Spleen (tissue), 11 donors: ENCODE measurements at regions not wholly inside any gene's neighbourhood (a gene's known extent, or its start where the extent isn't known, plus 50 kb on each side); places are given as distances from the start of the nearest gene placed in this dataset.

Experiments
- DNase-seq: peaks from one replicate; pipeline ENCODE4 v3.0.0-alpha.2; 2020
- H3K27ac ChIP-seq, 8 donors: fragments of 200-600 bp; sonication (generic) in 7 of 8; 1 replicate in 4 of 8; 2 replicates in 4 of 8; pipeline versions ENCODE4 v1.5.0 to v1.8.0; 2016 to 2021; ENCODE audit warnings: inconsistent platforms in 4 of 8, mild to moderate bottlenecking in 4 of 8, moderate library complexity in 1 of 8
- H3K27me3 ChIP-seq, 7 donors: fragments of 200-600 bp; sonication (generic) in 6 of 7; replicated peaks in 1 of 7; 1 replicate in 4 of 7; 2 replicates in 3 of 7; pipeline versions ENCODE4 v1.5.0 to v1.8.0; 2016 to 2021; ENCODE audit warnings: inconsistent platforms in 3 of 7, mild to moderate bottlenecking in 1 of 7
- H3K36me3 ChIP-seq, 6 donors: fragments of 200-600 bp; sonication (generic) in 5 of 6; 1 replicate in 4 of 6; 2 replicates in 2 of 6; pipeline versions ENCODE4 v1.5.0 to v1.8.0; 2016 to 2021; ENCODE audit warnings: inconsistent platforms in 2 of 6
- H3K4me1 ChIP-seq, 6 donors: fragments of 200-600 bp; sonication (generic) in 5 of 6; 1 replicate in 3 of 6; 2 replicates in 3 of 6; pipeline versions ENCODE4 v1.5.0 to v1.8.0; 2016 to 2021; ENCODE audit warnings: inconsistent platforms in 3 of 6
- H3K4me3 ChIP-seq, 8 donors: fragments of 200-600 bp; sonication (generic) in 7 of 8; 1 replicate in 4 of 8; 2 replicates in 4 of 8; pipeline versions ENCODE4 v1.5.0 to v1.8.0; 2016 to 2021; ENCODE audit warnings: inconsistent platforms in 4 of 8, mild to moderate bottlenecking in 4 of 8, moderate library complexity in 2 of 8
- H3K9me3 ChIP-seq, 8 donors: fragments of 200-600 bp; sonication (generic) in 7 of 8; 1 replicate in 4 of 8; 2 replicates in 4 of 8; pipeline versions ENCODE4 v1.5.0 to v1.8.0; 2016 to 2021; ENCODE audit warnings: inconsistent platforms in 4 of 8
- POLR2A ChIP-seq, 3 donors: fragments of 450-650 bp; IDR thresholded peaks; one replicate each; pipeline ENCODE4 v1.5.1; 2017; ENCODE audit warnings: antibody characterized with exemption in 3 of 3, mild to moderate bottlenecking in 1 of 3
- POLR2AphosphoS5 ChIP-seq, 3 donors: sonication (generic); formaldehyde crosslinking; IDR thresholded peaks; one replicate each; pipeline ENCODE4 v1.5.1; 2017; ENCODE audit warnings: antibody characterized with exemption in 3 of 3
- WGBS, 5 donors: extraction: QIAGEN DNeasy Blood & Tissue Kit in 3 of 5; methylation state at CpG; one replicate each; pipeline versions ENCODE4 v1.1.5 to v1.1.7; 2013 to 2018; 5-methylcytosine and 5-hydroxymethylcytosine counted together
- intact Hi-C: fragments of 100-400 bp; cut with DNase I; formaldehyde crosslinking; loops from one replicate; pipeline ENCODE4 v1.15.0; 2023; ENCODE audit warnings: low total_unique reads
- TF ChIP-seq, protein P1 (sequence below), 11 experiments: fragments of 200-600 bp in 7 of 11; fragments of 450-650 bp in 4 of 11; sonication (generic) in 4 of 11; IDR thresholded peaks in 8 of 11; conservative IDR thresholded peaks in 3 of 11; 1 replicate in 7 of 11; 2 replicates in 4 of 11; pipeline versions ENCODE4 v1.4.0 to v1.8.0; 2016 to 2021; ENCODE audit warnings: antibody characterized with exemption in 11 of 11, inconsistent platforms in 4 of 11, mild to moderate bottlenecking in 1 of 11
- donor health status: healthy with polysubstance abuse.
- donor health status: DM: no; HTN: no; CAD: no; lungs with moderate emphysema.
- donor health status: DM: no; HTN: no; CAD: no.
- donor health status: Bipolar disorder and iron deficiency.
- donor health status: healthy.
- donor health status: DM: no; HTN: no; CAD: no.
- donor health status: DM: yes; HTN: yes; CAD: no.

DNA sequence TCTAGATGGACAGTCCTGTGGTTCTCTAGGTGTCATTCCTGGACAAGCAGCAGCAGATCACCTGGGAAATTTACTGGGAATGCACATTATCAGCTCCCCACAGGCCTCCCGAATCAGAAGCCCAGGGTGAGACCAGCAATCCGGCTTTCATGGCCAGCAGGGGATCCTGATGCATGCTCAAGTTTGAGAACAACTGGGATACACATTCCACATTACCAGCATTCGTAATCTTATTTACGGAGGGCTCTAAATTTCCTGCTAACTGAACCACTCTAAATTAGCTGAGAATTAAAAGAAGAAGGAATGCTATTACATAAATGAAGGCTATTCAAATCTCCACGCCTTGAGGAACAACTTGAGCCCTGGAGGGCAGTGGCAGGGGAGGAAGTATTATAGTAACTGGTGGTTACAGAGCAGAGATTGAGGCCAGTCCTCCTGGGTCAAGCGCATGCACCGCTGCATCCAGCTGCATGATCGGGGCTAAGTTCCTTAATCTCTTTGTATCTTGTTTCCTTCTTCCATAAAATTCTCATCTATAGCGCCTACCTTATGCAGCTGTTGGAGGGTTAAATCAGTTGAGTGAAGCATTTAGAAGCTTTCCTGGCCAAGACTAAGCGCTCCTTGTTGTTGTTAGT is 403.7 kb downstream of the CDH26 start:
- H3K27me3 ChIP-seq = no peaks in the 10 kb centered on the region
- intact Hi-C loops = no loop called here
- no peaks in the 10 kb centered on the region for H3K9me3 ChIP-seq
- H3K36me3 ChIP-seq = no peaks in the 10 kb centered on the region
- H3K4me3 ChIP-seq = no peak overlapping the region
- TF ChIP-seq, protein P1, sequence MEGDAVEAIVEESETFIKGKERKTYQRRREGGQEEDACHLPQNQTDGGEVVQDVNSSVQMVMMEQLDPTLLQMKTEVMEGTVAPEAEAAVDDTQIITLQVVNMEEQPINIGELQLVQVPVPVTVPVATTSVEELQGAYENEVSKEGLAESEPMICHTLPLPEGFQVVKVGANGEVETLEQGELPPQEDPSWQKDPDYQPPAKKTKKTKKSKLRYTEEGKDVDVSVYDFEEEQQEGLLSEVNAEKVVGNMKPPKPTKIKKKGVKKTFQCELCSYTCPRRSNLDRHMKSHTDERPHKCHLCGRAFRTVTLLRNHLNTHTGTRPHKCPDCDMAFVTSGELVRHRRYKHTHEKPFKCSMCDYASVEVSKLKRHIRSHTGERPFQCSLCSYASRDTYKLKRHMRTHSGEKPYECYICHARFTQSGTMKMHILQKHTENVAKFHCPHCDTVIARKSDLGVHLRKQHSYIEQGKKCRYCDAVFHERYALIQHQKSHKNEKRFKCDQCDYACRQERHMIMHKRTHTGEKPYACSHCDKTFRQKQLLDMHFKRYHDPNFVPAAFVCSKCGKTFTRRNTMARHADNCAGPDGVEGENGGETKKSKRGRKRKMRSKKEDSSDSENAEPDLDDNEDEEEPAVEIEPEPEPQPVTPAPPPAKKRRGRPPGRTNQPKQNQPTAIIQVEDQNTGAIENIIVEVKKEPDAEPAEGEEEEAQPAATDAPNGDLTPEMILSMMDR (IDR thresholded peaks at IDR 0.05 in 8 of 11, conservative IDR thresholded peaks at IDR 0.05 in 3 of 11) = no peak
- no peak for TF ChIP-seq POLR2AphosphoS5 (IDR thresholded peaks at IDR 0.05)
- no peak for TF ChIP-seq POLR2A (IDR thresholded peaks at IDR 0.05)
- H3K27ac ChIP-seq = no peak overlapping the region
- no peak for DNase-seq
- WGBS, 5 donors = 72 to 82% (median 79%) methylated on average over 10 of the region's 10 CpGs
- no peaks in the 10 kb centered on the region for H3K4me1 ChIP-seq

GRCh38 chr20:60362531-60362930 is 404.3 kb downstream of the CDH26 start:
- TF ChIP-seq, protein P1 (IDR thresholded peaks at IDR 0.05 in 8 of 11, conservative IDR thresholded peaks at IDR 0.05 in 3 of 11) = no peak
- TF ChIP-seq POLR2A (IDR thresholded peaks at IDR 0.05) (no peak), POLR2AphosphoS5 (IDR thresholded peaks at IDR 0.05) (no peak)
- no peaks in the 10 kb centered on the region for H3K9me3 ChIP-seq
- no peaks in the 10 kb centered on the region for H3K36me3 ChIP-seq
- H3K4me1 ChIP-seq = no peaks in the 10 kb centered on the region
- WGBS, 5 donors = 62 to 86% (median 80%) methylated on average over 5 of the region's 5 CpGs
- intact Hi-C loops = no loop called here
- no peaks in the 10 kb centered on the region for H3K27me3 ChIP-seq
- no peak overlapping the region for H3K4me3 ChIP-seq
- no peak for DNase-seq
- no peak overlapping the region for H3K27ac ChIP-seq

DNA sequence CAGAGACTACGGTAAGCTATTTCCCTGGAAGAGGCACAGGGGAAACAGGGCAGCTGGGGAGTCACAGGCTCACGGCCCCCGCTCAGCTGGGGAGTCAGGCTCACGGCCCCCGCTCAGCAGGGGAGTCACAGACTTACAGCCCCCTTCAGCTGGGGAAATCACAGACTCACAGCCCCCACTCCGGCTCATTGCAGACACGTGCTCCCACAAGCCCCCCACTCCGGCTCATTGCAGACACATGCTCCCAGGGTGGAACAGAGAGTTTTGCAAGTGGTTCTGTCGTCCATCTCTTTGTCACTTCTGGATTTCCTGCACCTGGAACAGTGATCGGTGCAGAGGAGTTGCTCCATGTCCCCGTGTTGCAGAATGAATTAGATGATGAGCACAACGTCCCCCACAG is 405.5 kb downstream of the CDH26 start:
- peaks cover 0 to 2% (median 0%) of the 10 kb centered on the region in 8 donors for H3K9me3 ChIP-seq
- WGBS, 5 donors = 78 to 90% (median 82%) methylated on average over 12 of the region's 12 CpGs
- H3K4me1 ChIP-seq = no peaks in the 10 kb centered on the region
- H3K27me3 ChIP-seq = no peaks in the 10 kb centered on the region
- no peak for DNase-seq
- no peaks in the 10 kb centered on the region for H3K36me3 ChIP-seq
- no peak overlapping the region for H3K4me3 ChIP-seq
- TF ChIP-seq, protein P1 (IDR thresholded peaks at IDR 0.05 in 8 of 11, conservative IDR thresholded peaks at IDR 0.05 in 3 of 11) = no peak
- TF ChIP-seq POLR2AphosphoS5 (IDR thresholded peaks at IDR 0.05) (no peak), POLR2A (IDR thresholded peaks at IDR 0.05) (no peak)
- intact Hi-C loops = no loop called here
- H3K27ac ChIP-seq = no peak overlapping the region

GRCh38 chr20:60365064-60365666 is 406.9 kb downstream of the CDH26 start:
- Histone ChIP-seq H3K27me3 (no peaks in the 10 kb centered on the region), H3K4me1 (no peaks in the 10 kb centered on the region), H3K27ac (no peak overlapping the region), H3K9me3 (peaks cover 0 to 8% (median 0%) of the 10 kb centered on the region in 8 donors), H3K36me3 (no peaks in the 10 kb centered on the region), H3K4me3 (no peak overlapping the region)
- WGBS, 5 donors = 67 to 77% (median 71%) methylated on average over 8 of the region's 8 CpGs
- TF ChIP-seq POLR2A (IDR thresholded peaks at IDR 0.05) = no peak
- TF ChIP-seq, protein P1 (IDR thresholded peaks at IDR 0.05 in 8 of 11, conservative IDR thresholded peaks at IDR 0.05 in 3 of 11) = peak in 1 of 11 experiments; percentile 21
- intact Hi-C loops = no loop called here
- no peak for DNase-seq
